MG63 (cell line): ENCODE measurements at regions not wholly inside any gene's neighbourhood (a gene's known extent, or its start where the extent isn't known, plus 50 kb on each side); places are given as distances from the start of the nearest gene placed in this dataset.
"Not testable (repeated sequence)": the region's sequence is repeated elsewhere in the genome, so short reads cannot be mapped to it uniquely, and the experiment has no call there.

Experiments
- DNase-seq: peaks from one replicate; pipeline ENCODE4 v3.0.0-alpha.2; 2020
- H3K27me3 ChIP-seq: fragments of 250-450 bp; sonication (Bioruptor Pico); 2 replicates; pipeline ENCODE4 v1.5.1; 2020; ENCODE audit warnings: mild to moderate bottlenecking, moderate library complexity
- H3K36me3 ChIP-seq: fragments of 250-450 bp; sonication (Bioruptor Pico); 2 replicates; pipeline ENCODE4 v1.5.1; 2020; ENCODE audit warnings: mild to moderate bottlenecking, moderate library complexity
- H3K4me3 ChIP-seq: fragments of 250-450 bp; sonication (Bioruptor Pico); 2 replicates; pipeline ENCODE4 v1.5.1; 2020; ENCODE audit warnings: mild to moderate bottlenecking, moderate library complexity
- H3K9me3 ChIP-seq: fragments of 250-450 bp; sonication (Bioruptor Pico); 2 replicates; pipeline ENCODE4 v1.5.1; 2020; ENCODE audit warnings: mild to moderate bottlenecking, moderate library complexity

GRCh38 chr5:135734956-135735355 is 99.5 kb upstream of the SLC25A48 start:
- not testable (repeated sequence) for H3K27me3 ChIP-seq, DNase-seq, H3K9me3 ChIP-seq, H3K36me3 ChIP-seq, H3K4me3 ChIP-seq

- not testable (repeated sequence) for H3K27me3 ChIP-seq, H3K9me3 ChIP-seq, DNase-seq, H3K36me3 ChIP-seq, H3K4me3 ChIP-seq
Measured at GRCh38 chr5:135731034-135731433, 103.4 kb upstream of the SLC25A48 start.

- not testable (repeated sequence) for H3K36me3 ChIP-seq, H3K27me3 ChIP-seq, H3K9me3 ChIP-seq, H3K4me3 ChIP-seq, DNase-seq
Measured at GRCh38 chr5:135730161-135730560, 104.3 kb upstream of the SLC25A48 start.

GRCh38 chr5:135729321-135729786 is 105.1 kb upstream of the SLC25A48 start:
- H3K4me3 ChIP-seq, result no peak overlapping the region
- no peaks in the 10 kb centered on the region for H3K9me3 ChIP-seq
- no peaks in the 10 kb centered on the region for H3K36me3 ChIP-seq
- H3K27me3 ChIP-seq, result no peaks in the 10 kb centered on the region; the same call in 1 of the 2 replicates
- no peak for DNase-seq

GRCh38 chr5:135724617-135725016 is 109.8 kb upstream of the SLC25A48 start:
- DNase-seq, result no peak
- H3K4me3 ChIP-seq, result no peak overlapping the region
- no peaks in the 10 kb centered on the region for H3K9me3 ChIP-seq
- H3K36me3 ChIP-seq, result no peaks in the 10 kb centered on the region
- no peaks in the 10 kb centered on the region; the same call in none of the 2 replicates for H3K27me3 ChIP-seq

GRCh38 chr5:135723491-135723890 is 111.0 kb upstream of the SLC25A48 start:
- Histone ChIP-seq H3K36me3 (no peaks in the 10 kb centered on the region), H3K4me3 (no peak overlapping the region), H3K9me3 (no peaks in the 10 kb centered on the region), H3K27me3 (peaks cover 8% of the 10 kb centered on the region)
- DNase-seq, result no peak

- H3K9me3 ChIP-seq, result no peaks in the 10 kb centered on the region
- H3K27me3 ChIP-seq, result peaks cover 23% of the 10 kb centered on the region
- DNase-seq, result no peak
- H3K4me3 ChIP-seq, result no peak overlapping the region
- no peaks in the 10 kb centered on the region for H3K36me3 ChIP-seq
Measured at GRCh38 chr5:135721548-135722090, 112.8 kb upstream of the SLC25A48 start.

- DNase-seq, result no peak
- H3K27me3 ChIP-seq, result peaks cover 36% of the 10 kb centered on the region
- no peaks in the 10 kb centered on the region for H3K36me3 ChIP-seq
- no peak overlapping the region for H3K4me3 ChIP-seq
- H3K9me3 ChIP-seq, result no peaks in the 10 kb centered on the region
Measured at GRCh38 chr5:135720191-135720590, 114.3 kb upstream of the SLC25A48 start.

- H3K4me3 ChIP-seq, result no peak overlapping the region
- DNase-seq, result no peak
- H3K36me3 ChIP-seq, result no peaks in the 10 kb centered on the region
- H3K27me3 ChIP-seq, result peaks cover 40% of the 10 kb centered on the region
- H3K9me3 ChIP-seq, result no peaks in the 10 kb centered on the region
Measured at GRCh38 chr5:135719428-135720063, 114.9 kb upstream of the SLC25A48 start.

GRCh38 chr5:135718651-135719050 is 115.8 kb upstream of the SLC25A48 start:
- Histone ChIP-seq H3K27me3 (peaks cover 49% of the 10 kb centered on the region), H3K4me3 (no peak overlapping the region), H3K36me3 (no peaks in the 10 kb centered on the region), H3K9me3 (no peaks in the 10 kb centered on the region)
- no peak for DNase-seq

- no peaks in the 10 kb centered on the region for H3K9me3 ChIP-seq
- peaks cover 54% of the 10 kb centered on the region for H3K27me3 ChIP-seq
- DNase-seq, result no peak
- H3K4me3 ChIP-seq, result no peak overlapping the region
- H3K36me3 ChIP-seq, result no peaks in the 10 kb centered on the region
Measured at GRCh38 chr5:135718151-135718550, 116.3 kb upstream of the SLC25A48 start.

- Histone ChIP-seq H3K4me3 (no peak overlapping the region), H3K36me3 (no peaks in the 10 kb centered on the region), H3K27me3 (peaks cover 77% of the 10 kb centered on the region), H3K9me3 (no peaks in the 10 kb centered on the region)
- DNase-seq, result no peak
Measured at GRCh38 chr5:135715267-135716055, 119.0 kb upstream of the SLC25A48 start.

GRCh38 chr5:135714126-135714894 is 120.2 kb upstream of the SLC25A48 start:
- no peak for DNase-seq
- Histone ChIP-seq H3K4me3 (no peak overlapping the region), H3K36me3 (no peaks in the 10 kb centered on the region), H3K27me3 (peaks cover 87% of the 10 kb centered on the region), H3K9me3 (no peaks in the 10 kb centered on the region)

- Histone ChIP-seq H3K36me3 (no peaks in the 10 kb centered on the region), H3K27me3 (peaks cover 87% of the 10 kb centered on the region), H3K9me3 (no peaks in the 10 kb centered on the region), H3K4me3 (no peak overlapping the region)
- no peak for DNase-seq
Measured at GRCh38 chr5:135713161-135713915, 121.1 kb upstream of the SLC25A48 start.

- Histone ChIP-seq H3K4me3 (no peak overlapping the region), H3K36me3 (no peaks in the 10 kb centered on the region), H3K27me3 (peaks cover 73% of the 10 kb centered on the region), H3K9me3 (no peaks in the 10 kb centered on the region)
- no peak for DNase-seq
Measured at GRCh38 chr5:135711911-135712310, 122.6 kb upstream of the SLC25A48 start.

GRCh38 chr5:135710045-135710675 is 124.3 kb upstream of the SLC25A48 start:
- Histone ChIP-seq H3K9me3 (no peaks in the 10 kb centered on the region), H3K27me3 (peaks cover 61% of the 10 kb centered on the region), H3K36me3 (no peaks in the 10 kb centered on the region), H3K4me3 (no peak overlapping the region)
- DNase-seq, result no peak
